Astrocyte (in vitro differentiated cells and primary cell): ENCODE measurements at regions not wholly inside any gene's neighbourhood (a gene's known extent, or its start where the extent isn't known, plus 50 kb on each side); places are given as distances from the start of the nearest gene placed in this dataset.

Source experiments
- EZH2 ChIP-seq: IDR thresholded peaks from 2 replicates; pipeline ENCODE4 v1.6.1; 2012; ENCODE audit warnings: mild to moderate bottlenecking, low read length, inconsistent platforms; ENCODE audit not compliant: insufficient read depth
- TF ChIP-seq, protein P1 (sequence below): IDR thresholded peaks from 2 replicates; pipeline ENCODE4 v1.5.1; 2011; ENCODE audit warnings: low read depth, mild to moderate bottlenecking, inconsistent platforms, low read length, moderate library complexity; ENCODE audit not compliant: insufficient read depth

DNA sequence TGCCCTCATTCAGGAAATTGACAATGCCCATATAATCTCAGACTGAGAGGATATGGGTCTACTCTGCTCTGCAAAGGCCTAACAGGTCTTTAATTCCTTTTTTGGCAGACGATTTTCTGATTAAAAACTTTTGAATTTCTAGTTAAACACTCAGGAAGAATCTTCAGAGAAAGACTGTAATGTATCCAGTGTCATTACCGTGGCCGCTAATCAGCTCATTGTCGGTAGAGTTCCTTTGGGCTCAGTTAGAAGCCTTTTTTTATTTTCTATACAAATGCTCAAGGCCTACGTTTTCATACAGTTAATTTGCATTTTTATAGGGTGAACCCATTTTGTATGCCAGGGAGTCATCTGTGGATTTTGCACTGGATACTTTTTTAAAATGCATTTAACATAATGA, 549.9 kb downstream of the RPS29 start:
- TF ChIP-seq, protein P1, sequence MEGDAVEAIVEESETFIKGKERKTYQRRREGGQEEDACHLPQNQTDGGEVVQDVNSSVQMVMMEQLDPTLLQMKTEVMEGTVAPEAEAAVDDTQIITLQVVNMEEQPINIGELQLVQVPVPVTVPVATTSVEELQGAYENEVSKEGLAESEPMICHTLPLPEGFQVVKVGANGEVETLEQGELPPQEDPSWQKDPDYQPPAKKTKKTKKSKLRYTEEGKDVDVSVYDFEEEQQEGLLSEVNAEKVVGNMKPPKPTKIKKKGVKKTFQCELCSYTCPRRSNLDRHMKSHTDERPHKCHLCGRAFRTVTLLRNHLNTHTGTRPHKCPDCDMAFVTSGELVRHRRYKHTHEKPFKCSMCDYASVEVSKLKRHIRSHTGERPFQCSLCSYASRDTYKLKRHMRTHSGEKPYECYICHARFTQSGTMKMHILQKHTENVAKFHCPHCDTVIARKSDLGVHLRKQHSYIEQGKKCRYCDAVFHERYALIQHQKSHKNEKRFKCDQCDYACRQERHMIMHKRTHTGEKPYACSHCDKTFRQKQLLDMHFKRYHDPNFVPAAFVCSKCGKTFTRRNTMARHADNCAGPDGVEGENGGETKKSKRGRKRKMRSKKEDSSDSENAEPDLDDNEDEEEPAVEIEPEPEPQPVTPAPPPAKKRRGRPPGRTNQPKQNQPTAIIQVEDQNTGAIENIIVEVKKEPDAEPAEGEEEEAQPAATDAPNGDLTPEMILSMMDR = no peak
- TF ChIP-seq EZH2 = no peak
